GM21515 (cell line): ENCODE measurements at regions not wholly inside any gene's neighbourhood (a gene's known extent, or its start where the extent isn't known, plus 50 kb on each side); places are given as distances from the start of the nearest gene placed in this dataset.

Source experiments
- ATAC-seq: cut with Tn5 transposase; IDR thresholded peaks from one replicate; pipeline ENCODE4 v1.9.1; 2021; ENCODE audit not compliant: unreplicated experiment

DNA sequence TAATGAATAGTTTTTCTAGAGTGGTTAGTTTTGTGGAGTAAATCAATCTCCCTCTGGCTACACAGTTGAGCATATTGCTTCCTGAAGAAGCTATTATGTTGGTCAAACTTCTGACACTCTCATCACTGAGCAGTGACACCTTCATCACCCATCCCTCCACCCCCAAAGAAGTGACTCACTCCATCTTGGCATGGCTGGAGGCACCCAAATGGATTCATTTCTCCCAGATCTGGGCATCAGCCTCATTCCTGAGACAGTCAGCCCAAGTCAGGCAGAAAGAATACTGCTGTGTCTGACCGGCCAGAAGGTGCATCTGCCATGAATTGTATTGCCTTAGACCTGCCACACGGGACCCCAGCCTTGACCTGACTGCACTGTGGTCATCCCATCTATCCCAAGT is 117.0 kb upstream of the HABP2 start:
- ATAC-seq = no peak

DNA sequence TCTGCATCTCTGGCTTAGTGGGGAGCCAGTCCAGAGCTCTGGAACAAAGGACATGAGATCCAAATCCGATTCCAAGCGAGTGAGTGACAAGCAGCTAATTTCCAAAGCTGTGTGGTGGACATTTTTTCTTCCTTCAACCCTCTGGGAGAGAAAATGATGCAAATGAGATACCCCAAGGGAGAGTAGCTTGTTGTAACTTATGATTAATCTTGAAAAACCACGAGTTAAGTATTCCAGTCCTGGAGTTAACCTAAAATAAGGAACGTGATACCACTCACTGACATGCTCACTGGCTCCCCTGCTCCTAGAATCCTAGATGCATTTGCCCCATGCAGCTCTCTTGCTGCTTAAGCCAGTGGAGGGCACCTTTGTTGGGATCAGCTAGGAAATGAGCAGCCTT is 116.0 kb upstream of the HABP2 start:
- ATAC-seq = no peak

DNA sequence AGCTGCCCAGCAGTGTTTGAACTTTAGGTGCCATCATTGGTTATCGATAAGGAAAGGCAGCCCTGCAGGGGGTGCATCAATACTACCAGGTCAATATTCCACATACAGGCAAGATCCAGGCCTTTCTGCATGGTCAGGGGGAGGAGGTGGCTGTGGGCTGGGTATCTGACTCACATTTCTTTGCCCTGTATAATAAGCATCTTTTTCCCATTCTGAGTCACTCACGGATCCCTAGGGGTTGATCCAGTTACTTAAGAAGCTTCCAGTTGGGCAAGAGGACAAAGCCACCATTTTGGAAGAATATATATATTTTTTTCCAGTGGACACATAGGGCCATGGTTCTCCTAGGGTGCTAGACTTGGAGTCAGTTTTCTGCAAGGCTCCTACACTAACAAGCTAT is 114.2 kb upstream of the HABP2 start:
- ATAC-seq = no peak

DNA sequence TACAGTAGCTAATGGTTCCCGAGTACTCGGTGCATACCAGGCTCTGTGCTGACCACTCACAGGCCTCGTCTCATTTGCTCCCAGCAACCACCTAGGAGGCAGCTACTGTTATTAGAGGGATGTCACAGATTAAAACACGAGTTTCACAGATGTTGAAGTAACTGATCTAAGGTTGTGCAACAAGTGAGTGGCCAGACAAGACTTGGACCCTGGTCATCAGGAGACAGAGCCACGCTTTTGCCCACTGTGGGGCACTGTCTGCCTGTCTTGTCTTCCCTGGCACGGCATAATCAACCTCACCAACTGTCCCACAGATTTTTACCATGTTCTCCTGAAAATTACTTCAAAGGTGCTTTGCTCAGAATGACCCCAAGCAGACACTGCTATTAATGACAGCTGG is 111.6 kb upstream of the HABP2 start:
- no peak for ATAC-seq

DNA sequence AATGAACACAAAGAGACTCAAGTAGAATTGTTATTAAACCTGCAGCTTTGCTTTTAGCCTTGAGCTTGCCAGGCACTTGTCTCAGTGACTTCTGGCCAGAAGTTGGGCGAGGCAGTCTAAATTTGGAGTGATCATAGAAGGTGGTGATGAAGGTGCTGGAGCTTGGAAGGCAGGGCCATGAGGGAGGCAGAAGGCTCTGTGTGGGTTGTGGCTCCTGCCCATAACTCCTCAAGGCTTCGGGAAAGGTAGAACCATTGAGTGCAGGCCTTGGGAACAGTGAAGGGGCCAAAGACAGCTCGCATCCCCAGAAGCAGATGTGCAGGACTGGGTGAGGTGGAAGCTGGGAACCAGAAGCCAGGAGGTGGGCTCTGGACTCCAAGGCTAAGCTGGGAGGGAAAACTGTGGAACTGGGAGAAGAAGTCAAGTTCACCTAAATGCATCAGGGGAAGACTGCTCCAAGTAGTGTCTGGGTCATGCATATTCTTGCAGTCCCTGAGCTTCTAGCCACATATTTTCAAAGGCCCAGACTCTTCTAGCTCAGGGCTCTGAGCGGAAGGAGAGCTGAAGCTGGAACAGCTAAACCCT is 111.1 kb upstream of the HABP2 start:
- no peak for ATAC-seq

DNA sequence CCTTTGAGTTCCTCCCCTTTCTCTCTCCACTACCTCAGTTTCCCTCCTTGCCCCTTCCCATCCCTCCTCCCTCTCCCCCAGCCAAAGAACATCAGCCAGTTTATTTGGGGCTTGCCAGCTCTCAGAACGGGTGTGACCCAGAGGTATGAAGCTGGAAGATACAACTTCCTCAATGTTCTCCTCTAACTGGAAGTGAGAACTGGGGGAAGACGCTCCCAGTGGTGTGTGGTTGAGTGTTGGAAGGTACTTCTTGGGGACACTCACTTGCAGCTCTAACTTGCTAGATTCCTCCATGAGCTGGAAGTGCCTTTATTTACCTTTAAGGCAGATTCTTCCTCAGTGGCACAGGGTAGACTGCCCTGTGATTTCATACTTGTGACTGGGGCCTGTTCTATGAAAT is 110.5 kb upstream of the HABP2 start:
- ATAC-seq = no peak

DNA sequence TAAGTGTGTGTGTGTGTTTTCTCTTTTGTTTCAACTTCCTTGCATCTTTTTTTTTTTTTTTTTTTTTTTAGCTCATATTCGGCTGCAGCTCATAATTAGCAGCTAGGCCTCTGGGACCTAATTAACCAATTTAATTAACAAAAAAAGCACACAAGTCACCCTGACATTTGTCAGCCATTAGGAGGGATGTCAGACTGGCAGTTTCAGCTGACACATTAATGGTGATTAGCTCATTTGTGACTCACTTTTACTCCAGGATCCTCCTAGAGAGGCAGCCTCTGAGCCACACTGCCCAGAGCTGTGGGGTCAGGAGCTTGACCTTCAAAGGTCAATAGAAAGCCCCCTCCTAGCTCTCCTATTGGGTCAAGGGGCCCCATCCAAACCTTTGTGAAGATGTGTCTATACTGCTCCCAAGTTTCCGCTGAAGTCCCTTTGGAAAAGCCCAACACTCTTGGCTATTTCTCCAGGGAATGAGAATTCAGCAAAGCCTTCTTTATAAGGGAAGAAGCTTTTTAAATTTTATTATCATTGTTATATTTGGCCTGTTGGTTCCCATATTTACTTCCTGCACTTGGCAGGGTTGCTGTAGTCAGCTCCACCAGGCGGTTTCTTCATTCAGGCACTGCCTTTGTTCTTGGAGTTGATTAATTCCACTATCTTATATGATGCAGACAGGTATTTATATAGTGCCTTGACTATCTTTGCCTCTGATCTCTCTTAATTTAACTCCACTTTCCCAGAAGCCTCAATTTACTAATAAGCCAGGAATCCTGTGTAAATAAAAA is 109.5 kb upstream of the HABP2 start:
- no peak for ATAC-seq

DNA sequence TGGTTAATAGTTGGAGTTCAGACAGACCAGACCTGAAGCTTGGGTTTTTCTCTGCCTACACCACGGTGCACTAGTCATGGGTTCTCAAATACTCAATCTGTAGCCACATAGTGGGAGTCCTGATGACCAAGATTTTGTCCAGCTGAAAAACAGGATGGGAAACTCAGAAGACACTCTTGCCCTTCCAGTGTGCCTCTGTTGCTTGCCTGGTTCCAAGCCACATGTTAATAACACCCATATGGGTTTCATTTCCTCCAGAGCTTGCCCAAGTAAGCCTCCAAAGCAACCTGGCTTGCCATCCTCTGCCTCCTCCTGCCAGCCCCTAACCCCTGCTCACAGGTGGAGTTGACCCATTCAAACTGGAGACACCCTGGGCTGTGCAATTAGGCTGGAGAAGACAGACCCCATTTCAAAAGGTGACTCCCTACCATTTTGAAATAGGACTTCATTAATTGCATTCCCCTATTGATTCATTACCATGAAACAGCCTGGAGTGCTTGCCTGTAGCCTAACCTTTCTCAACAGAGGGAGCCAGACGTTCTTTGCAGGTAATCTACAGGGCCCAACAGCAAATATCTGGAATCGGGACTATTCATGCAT is 108.0 kb upstream of the HABP2 start:
- no peak for ATAC-seq

DNA sequence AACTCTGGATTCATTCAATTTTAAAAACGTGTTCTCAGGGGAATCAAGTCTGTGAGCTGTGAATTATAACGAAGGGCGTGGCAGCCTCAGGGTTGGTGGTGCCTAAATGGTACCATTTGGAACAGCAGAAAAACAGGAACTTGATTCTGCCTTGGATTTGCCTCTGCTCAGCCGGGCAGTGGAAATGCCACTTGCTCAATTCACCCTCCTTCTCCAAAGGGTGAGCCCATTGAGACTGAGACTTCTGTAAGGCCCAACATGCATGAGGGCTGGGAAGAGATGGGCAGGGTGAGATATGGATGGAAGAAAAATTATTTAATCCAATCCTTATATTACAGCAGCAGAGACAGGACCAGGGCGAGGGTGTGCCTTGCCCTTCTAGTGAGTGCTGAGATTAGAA is 107.1 kb upstream of the HABP2 start:
- ATAC-seq = no peak

DNA sequence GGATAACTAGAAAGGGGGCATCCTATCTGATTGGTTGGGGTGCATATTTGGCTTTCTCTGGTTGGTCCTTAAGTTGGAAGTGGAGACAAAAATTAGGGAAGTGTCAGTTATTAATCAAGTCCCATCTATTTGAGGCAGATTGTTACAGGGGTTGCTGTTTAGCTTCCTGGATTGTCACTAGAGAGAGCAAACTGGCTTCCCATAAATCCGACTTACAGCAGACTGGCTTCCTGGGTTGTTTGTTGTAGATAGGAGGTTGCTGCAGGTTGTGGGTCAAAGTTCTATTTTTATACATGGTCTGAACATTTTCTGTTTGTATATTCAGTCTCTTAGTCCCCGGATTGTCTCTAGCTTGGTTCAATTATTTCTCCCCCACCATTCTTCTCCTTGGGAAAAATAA is 106.1 kb upstream of the HABP2 start:
- no peak for ATAC-seq

DNA sequence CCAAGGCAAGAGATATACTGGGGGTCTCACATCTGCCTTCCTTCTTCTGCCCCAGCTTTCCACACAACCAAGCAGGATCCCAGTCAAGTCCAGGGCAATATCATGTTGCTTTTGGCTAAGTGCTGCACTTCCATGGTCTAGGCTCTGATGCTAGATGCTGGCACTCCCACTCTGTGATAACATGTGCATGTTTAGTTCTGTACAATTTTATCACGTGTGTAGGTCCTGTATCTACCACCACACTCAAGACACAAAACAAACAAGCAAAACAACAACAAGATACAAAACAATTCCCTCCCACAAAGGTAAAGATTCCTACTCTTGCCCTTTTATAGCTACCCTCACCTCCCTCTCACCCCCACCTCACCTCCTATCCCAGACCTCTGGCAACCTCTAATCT is 105.6 kb upstream of the HABP2 start:
- ATAC-seq = no peak

DNA sequence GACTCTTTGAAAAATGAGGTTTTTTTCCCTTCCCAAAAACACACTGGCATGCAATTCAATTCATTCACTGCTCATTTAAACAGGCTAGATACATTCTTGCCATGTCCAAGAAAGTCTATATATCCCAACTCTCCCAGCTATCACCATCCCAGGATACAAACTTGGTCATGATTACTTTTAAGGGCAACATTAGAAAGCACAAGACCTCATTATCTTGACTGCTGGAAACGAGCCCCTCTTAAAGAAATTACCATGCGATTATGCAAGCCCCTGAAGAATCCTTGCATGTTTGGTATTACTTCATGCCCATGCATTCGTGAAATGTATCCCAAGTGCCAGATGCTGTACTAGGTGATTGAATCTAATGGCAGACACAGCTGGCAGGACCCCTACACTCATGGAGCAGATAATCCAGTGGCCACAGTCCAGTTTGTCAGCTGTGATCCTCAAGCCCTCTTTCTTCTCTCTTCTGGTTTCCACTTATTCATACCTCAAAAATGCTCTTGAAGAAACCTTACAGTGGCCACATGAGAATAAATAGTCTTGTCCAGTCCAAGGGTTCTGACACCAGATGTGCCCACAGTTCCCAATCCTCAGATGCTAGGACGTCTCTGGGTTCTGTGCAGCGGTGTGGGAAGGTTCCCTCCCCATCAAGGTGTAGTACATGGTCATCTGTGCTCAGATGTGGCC is 103.7 kb upstream of the HABP2 start:
- no peak for ATAC-seq

DNA sequence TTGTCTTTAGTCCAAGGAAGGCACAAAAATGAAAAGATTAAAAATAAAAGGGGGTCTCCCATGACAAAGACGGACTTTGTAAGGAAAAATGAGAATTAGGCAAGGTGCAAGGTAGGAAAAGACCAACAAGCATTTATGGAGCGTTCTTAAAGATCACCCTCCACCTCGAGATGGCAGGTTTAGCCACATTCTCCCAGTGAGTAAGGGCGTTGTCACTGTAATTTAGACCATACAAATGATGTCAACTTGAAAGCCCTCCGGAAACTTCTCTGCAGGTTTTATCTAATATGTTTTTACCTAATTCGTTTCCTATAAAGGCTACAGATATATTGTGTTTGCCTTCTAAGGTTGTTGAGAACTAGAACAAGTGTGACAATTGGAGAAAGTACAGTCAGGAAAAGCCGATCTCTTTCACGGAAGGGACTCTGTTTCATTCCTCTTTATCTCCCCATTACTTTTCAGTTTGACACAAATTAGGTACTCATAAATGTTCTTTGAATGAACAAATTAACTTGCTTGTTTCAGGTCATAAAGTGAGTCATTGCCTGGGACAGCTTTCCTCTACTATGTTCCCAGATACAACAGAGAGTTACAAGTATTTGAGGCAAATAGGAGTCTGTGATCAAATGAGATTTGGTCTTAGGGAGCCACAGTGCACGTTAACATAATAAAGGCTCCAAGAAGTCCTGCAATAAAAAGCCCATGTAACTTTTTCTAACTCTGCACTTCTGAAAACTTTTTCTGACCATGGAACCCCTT is 102.6 kb upstream of the HABP2 start:
- no peak for ATAC-seq

DNA sequence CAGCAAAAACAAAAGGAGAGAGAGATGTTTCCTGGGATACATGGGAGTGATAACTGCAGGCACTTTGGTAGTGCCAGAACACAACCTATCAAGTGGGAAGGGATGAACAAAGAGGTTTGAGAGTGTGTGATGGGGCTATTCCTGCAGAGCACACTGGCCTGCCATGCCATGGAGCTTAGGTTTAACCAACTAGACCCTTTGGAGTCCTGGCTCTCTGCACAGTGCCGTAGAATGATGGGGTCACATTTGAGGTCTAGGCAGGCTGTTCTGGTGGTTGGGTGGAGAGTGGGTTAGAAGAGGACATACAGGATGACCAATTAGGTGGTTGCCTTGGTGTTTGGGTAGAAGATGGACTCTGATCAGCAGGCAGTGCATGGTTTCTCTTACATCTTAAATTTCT is 101.9 kb upstream of the HABP2 start:
- ATAC-seq = no peak

DNA sequence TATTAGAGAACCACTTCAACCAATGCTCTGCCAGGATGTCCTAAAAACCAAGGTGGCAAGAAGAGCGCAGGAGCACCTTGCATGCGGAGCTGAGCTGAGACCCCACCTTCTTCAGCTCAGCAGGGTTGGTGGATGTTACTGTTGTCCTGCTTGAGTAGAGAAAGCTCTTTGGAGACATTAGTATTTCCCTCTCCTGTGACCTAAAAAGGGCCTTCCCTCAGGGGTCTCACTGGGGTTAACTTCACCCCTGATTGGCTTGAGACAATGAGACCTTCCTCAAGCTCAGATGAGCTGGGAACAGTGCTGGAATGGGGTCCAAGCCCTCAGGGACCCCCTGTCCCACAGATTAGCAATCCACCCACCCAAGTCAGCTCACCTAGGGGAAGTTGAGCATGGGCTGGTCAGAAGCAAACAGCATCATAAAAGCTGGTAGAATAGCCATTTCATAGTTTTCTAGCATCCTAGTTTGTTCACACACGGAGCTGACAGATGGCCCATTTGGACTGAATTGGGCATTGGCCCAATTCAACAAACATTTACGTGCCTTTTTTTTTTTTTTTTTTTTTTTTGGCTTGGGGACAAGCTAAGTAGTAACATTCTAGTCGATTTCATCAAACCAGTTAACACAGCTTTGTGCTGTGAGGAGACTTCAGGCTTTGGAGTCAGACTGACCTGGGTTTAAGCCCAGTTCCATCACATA is 100.6 kb upstream of the HABP2 start:
- ATAC-seq = no peak

DNA sequence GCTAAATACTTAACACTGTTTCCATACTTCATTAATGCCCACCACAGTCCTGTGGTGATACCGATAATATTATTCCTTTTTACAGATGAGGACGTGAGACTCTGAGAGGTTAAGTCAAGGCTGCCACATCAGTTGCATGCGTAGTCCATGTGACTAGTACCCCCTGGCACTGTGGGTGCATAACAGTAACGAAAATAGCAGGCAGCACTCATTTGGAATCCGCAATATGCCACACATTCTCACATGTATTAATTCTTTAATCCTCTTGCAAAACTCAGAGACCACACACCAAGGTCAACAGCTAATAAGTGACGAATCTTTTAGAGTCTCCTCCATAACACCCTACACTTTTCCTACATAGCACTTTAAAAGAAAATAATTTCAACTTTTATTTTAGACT is 99.5 kb upstream of the HABP2 start:
- ATAC-seq = no peak

DNA sequence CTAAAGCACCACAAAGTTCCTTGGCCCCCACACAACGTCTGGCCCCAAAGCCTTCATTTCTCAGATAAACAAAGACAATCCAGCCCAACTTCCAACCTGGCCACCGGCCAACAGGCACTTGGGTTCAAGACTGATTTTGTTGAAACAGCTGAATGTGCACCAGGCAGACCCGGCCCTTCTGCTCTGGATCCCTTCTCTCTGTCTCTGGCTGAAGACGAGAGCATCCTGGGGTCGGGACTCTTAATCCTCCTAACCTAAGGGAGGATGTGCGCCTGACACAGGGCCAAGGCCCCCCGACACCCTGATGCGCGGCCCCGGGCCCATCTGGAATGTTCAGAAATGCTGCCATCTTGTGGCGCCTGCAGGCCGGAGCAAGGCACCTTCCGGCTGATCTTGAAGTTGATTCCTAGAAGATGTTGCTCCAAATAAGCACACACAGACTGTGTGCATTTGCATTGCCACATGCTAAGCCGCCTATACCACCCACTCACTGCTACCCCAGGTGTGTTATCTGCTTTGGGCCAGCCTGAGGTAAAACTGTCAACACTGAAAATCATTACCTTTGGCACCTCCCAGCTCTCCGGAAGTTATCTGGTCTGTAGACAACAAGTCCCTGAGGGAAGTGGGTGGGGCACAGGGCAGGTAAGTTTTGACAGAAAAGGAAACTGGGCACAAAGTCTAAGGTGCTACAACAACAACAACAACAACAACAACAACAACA is 98.4 kb upstream of the HABP2 start:
- ATAC-seq = no peak

DNA sequence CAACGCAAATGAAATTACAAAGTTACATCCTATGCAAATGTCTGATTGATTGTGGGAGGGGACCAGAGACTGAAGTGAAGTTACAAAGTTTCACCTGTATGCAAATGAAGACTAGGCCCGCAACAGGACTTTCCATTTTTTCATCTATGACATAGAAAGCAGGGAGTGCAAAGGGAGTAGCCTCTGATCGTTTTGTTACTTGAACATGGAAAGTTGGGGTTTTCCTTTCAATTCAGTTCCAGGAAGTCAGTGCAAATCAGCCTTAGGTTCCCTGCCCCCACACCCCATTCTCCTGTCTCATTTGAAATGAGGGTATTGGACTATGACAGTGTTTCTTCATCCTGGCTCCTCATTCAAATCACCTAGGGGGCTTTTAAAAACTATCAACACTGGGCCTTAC is 96.9 kb upstream of the HABP2 start:
- ATAC-seq = no peak

DNA sequence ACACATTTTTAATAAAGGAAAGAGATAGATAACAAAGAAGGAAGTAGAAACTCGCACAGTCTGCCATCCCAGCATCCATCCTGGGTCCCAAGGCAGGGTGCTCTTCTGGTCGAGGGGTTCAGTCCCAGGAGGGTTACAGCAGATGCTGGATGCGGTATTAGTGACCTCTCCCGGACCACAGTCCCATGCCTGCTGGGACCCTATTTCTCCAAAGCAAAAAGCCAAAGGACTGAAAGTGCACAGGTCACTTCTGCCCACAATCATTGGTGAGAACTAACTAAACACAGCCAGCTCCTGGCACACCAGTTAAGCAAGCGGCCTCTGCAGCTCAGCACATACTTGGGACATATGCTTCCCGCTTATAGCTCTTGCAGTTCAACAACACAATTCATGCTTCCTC is 96.1 kb upstream of the HABP2 start:
- ATAC-seq = no peak

DNA sequence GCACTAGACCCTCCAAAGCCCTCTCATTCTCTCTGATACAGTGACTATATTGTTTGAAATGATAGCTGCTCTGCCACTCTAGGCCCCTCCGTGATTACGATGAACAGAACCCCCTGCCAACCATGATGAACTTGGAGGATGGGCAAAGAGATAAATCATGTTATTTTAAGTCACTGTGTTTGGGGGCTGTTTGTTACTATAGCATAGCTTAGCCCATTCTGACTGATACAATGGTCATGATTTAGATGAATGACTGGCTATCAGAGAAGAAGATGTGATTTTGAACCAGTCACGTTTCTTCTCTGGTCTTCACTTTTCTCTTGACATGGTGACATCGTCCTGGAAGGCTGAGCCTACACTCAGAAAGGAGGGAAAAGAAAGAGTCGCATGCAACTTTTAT is 95.4 kb upstream of the HABP2 start:
- no peak for ATAC-seq
